K562 (cell line): ENCODE measurements at regions not wholly inside any gene's neighbourhood (a gene's known extent, or its start where the extent isn't known, plus 50 kb on each side); places are given as distances from the start of the nearest gene placed in this dataset.

Source experiments
- FOXJ3 ChIP-seq: sonication (generic); formaldehyde crosslinking; IDR thresholded peaks from 2 replicates; pipeline ENCODE4 v1.4.0; 2020; ENCODE audit warnings: mild to moderate bottlenecking, missing genetic modification reagents
- JUND ChIP-seq, 2 experiments: IDR thresholded peaks; 2 replicates in 1 of 2; 3 replicates in 1 of 2; pipeline ENCODE4 v1.6.1; 2011; ENCODE audit warnings: borderline replicate concordance in 2 of 2, low read depth in 2 of 2, low read length in 2 of 2, improper control_type of control experiment in 1 of 2, missing biosample characterization in 1 of 2, missing genetic modification characterization in 1 of 2, missing genetic modification reagents in 1 of 2

DNA sequence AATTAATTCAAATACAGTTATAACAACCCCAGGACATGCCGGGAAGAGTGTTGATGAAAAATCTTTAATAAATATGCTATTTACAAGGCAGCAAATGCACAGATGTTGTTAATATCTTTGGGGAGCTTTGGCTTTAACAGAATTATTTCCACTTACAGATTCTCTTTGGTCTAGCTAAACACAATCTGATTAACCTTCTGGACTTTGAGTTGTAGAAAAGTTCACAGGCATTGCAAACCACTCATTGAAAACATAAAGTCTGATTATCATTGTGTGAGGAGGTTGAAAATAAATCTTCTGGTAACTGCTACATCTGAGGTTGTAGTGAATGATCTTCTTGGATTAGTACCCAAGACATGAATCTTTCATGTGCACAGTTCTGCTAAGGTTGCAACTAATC, 255.6 kb downstream of the LHFPL1 start:
- TF ChIP-seq JUND (IDR thresholded peaks at IDR 0.05; ENCODE audit: borderline replicate concordance, low read depth, low read length) (no peak), JUND (tag; IDR thresholded peaks at IDR 0.05; ENCODE audit: borderline replicate concordance, low read depth, low read length) (no peak), FOXJ3 (CRISPR knock-in tag) (no peak)
